SW480 (cell line): ENCODE measurements at regions not wholly inside any gene's neighbourhood (a gene's known extent, or its start where the extent isn't known, plus 50 kb on each side); places are given as distances from the start of the nearest gene placed in this dataset.

Source experiments
- DNase-seq: peaks from one replicate; pipeline ENCODE4 v3.0.0-alpha.2; 2016; ENCODE audit warnings: low spot score

GRCh38 chr6:168884050-168884645, 369.5 kb downstream of the THBS2 start:
- DNase-seq = no peak

DNA sequence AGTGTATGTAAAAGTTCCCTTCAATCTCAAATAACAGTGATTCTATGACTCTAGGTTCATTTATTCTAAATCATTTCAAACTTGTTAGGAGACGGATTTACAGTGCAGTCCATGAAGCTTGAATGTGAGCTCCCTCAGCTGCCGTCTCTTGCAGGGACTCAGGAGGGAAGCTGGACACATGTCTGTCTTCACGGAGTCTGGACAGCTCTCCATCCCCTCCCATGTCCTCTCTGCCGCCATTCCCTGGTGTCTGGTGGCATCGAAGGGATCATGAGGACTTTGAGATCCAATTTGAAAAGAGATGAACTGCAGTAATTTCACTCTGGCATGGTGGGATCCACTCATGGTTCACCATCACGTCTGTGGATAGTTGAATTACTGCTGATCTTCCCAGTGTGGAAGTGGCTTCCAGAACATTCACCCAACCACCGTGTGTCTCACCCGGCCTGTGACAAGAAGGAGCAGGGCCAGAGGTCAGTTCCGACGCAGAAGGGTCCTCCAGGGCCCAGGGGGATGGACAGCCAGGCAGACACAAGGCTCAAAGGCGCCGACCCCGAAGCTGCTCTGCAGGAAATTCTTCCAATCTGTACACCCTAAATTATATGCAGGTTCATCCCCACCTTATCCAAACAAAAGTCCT, 370.1 kb downstream of the THBS2 start:
- DNase-seq = no peak

DNA sequence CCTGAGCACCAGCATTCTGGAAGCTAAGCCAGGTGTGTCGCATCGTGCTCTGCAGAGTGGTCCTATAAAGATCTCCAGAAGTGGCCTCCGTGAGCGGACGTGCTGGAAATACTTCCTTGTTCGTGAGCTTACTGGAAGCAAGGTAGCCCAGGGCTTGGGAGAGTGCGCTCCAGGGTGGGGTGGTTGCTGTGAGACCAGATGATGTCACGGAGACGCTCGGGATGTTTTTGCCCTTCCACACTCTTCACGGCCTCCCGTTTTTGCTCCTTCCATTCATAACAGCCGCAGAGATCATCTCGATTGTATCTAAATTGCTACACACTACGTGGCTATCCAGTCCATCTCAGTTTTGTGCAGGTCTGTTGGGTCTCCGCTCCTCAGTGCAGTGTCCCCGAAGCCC, 373.4 kb downstream of the THBS2 start:
- DNase-seq = no peak

GRCh38 chr6:168877821-168878282, 375.8 kb downstream of the THBS2 start:
- peak; percentile 69 for DNase-seq

- DNase-seq = no peak
These were observed 376.7 kb downstream of the THBS2 start for GRCh38 chr6:168876956-168877355.

DNA sequence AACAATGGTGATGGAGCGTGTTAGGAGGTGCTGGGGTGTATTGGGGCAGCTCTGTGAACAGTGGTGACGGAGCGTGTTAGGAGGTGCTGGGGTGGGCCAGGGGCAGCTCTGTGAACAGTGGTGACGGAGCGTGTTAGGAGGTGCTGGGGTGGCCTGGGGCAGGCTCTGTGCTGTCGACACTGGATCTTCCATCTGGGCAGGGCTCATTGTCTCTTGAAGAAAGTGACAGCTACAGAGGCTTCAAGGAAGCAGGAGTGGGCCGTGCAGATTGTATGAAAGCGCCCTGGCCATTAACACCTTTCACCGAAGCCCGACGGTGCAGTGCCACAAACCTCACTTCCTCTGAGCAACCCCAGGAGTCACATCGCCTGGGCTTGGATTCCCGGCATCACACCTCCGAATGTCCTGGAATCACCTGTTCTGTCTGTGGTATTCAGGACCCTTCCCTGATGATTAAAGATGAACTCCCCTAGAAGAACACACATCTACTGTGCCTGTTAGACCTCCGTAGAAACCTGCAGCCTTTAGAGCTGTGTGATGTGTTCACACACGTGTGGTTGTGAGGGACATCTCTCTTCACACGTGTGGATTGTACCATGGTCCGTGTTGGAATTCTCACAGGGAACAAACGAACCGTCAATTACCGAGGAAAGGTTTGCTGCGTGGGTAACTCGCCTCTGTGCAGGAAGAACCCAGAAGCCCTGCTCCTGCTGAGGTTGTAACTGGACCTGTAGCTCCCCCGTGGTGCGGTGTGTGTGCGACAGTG, 377.7 kb downstream of the THBS2 start:
- DNase-seq = no peak

DNA sequence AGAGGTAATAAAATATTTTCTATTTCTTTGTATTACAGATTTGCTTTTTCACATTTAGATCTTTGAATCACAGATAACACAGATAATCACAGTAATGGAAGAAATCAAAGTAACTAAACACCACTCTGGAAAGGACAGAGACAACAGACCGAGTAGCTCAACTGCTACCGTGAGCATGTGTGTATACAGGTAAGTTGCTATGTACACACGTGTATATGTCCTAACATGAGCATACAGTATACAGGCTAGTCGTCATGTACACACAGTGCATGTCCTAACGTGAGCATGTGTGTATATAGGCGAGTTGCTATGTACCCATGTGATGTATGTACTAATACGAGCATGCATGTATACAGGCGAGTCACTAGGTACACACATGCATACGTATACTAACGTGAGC, 379.0 kb downstream of the THBS2 start:
- no peak for DNase-seq

GRCh38 chr6:168873278-168874190, 380.1 kb downstream of the THBS2 start:
- DNase-seq = no peak

- DNase-seq = no peak
These were observed 381.9 kb downstream of the THBS2 start for GRCh38 chr6:168871642-168872315.

DNA sequence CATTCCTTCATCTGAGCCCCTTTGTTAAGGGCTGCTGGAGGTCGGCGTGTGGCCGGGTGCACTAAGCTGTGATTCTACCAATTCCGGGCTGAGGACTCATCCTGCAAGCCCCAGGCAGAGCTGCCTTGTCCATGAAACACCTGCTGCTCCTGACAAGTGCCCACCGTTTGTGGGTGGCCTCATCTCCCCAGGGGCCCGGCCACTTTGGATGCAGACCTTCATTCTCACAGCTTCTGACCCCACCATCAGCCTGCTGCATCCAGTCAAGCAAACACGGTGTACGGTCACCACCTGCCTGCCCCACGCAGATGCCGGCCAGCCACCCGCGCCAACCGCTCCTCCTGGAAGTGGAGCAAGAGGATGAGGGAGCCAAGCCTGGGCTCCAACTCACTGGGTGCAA, 382.7 kb downstream of the THBS2 start:
- DNase-seq = no peak

- DNase-seq = no peak
These were observed 386.2 kb downstream of the THBS2 start for GRCh38 chr6:168867247-168868102.

GRCh38 chr6:168866534-168866933, 387.1 kb downstream of the THBS2 start:
- DNase-seq = no peak

DNA sequence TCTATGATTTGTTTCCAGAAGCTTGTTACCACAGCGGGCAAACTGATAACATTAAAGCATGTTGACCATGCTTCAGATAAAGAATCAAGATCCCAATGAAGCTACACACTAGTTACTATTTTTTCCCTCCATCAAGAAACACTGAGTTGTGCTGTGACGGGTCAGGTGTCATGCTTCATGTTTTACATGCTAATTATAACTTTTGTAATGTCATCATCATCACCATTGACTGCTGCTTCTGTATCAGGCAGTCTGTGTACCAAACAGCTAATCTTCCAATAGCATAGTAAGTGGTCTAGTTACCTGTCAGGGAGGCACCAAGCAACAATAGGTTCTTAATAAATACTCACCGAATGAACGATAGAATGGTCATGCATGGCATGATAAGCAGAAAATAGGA, 388.1 kb downstream of the THBS2 start:
- no peak for DNase-seq

- DNase-seq = no peak
These were observed 388.8 kb downstream of the THBS2 start for GRCh38 chr6:168864541-168865460.

- no peak for DNase-seq
These were observed 390.2 kb downstream of the THBS2 start for GRCh38 chr6:168863467-168863866.

GRCh38 chr6:168862346-168862980, 391.2 kb downstream of the THBS2 start:
- DNase-seq = no peak

DNA sequence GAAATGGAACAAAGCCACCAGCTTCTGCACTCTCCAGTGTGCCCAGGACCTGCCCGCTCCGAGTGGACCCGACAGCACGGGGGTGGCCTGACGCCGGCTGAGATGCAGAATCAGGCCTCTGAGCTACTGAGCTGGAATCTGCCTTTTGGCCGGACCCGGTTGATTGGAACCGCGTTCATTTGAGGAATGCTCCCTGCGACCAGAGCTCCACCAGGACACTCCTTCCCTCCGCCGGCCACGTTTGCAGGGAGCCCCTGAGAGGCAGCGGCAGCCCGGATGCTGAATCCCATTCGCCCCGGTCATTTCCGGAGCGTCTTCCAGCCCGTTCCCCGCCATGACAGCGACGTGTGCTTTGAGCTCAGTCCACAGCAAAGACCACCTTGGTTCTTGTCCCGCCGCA, 392.7 kb downstream of the THBS2 start:
- no peak for DNase-seq

- no peak for DNase-seq
These were observed 393.3 kb downstream of the THBS2 start for GRCh38 chr6:168860341-168860740.

- DNase-seq = no peak
These were observed 394.7 kb downstream of the THBS2 start for GRCh38 chr6:168858926-168859325.
